ENCODE measurements at regions not wholly inside any gene's neighbourhood (a gene's known extent, or its start where the extent isn't known, plus 50 kb on each side); places are given as distances from the start of the nearest gene placed in this dataset.
A peak's percentile ranks its signal among the peaks of the same experiment; 100 is the strongest.

DNA sequence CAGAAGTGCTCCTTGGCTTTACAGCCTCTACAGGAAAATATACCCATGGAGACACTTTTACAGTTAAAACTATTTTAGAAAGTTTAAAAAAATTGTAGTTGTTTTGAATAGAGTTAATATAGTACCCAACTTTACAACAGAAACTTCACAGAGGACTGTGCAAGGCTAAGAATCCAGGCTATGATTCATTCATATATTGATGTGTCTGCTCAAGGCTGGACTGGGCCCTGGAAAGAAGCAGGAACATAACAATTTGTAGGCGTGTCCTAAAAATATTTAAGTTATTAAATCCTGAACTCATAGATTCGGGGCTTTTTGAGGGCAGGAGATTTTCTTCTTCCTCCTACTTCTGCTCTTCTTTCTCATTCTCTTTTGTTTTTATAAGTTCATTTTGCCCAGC lies 291.5 kb upstream of the CCDC179 start:
- TF ChIP-seq, protein P1, sequence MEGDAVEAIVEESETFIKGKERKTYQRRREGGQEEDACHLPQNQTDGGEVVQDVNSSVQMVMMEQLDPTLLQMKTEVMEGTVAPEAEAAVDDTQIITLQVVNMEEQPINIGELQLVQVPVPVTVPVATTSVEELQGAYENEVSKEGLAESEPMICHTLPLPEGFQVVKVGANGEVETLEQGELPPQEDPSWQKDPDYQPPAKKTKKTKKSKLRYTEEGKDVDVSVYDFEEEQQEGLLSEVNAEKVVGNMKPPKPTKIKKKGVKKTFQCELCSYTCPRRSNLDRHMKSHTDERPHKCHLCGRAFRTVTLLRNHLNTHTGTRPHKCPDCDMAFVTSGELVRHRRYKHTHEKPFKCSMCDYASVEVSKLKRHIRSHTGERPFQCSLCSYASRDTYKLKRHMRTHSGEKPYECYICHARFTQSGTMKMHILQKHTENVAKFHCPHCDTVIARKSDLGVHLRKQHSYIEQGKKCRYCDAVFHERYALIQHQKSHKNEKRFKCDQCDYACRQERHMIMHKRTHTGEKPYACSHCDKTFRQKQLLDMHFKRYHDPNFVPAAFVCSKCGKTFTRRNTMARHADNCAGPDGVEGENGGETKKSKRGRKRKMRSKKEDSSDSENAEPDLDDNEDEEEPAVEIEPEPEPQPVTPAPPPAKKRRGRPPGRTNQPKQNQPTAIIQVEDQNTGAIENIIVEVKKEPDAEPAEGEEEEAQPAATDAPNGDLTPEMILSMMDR (IDR thresholded peaks at IDR 0.05; ENCODE audit: insufficient read depth, low read length), result no peak
- no peak for DNase-seq (ENCODE audit: low read depth)
- no peak overlapping the region for H3K4me3 ChIP-seq (ENCODE audit: low read depth, low read length)

DNA sequence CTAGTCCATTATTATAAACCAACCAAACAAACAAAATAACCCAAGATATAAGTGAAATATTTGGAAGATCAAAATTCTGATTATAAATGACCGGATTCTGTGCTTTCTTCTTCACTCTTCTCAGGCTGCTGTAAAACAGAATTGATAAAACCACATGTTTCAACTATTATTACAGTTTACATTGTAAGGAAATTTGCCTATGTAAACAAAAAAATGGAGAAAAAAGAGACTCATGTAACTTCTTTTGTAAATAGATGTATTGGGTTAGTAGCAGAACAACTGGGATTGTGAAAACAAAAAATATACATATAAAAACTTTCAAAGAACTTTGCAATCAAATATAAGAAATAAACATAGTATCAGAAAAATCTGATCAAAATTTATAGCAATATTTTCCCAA lies 295.2 kb upstream of the CCDC179 start:
- H3K4me3 ChIP-seq (ENCODE audit: low read depth, low read length), result no peak overlapping the region
- TF ChIP-seq, protein P1 (IDR thresholded peaks at IDR 0.05; ENCODE audit: insufficient read depth, low read length), result no peak
- DNase-seq (ENCODE audit: low read depth), result no peak

GRCh38 chr11:23164022-23164421 lies 303.7 kb upstream of the CCDC179 start:
- no peak overlapping the region for H3K4me3 ChIP-seq (ENCODE audit: low read depth, low read length)
- DNase-seq (ENCODE audit: low read depth), result no peak
- TF ChIP-seq, protein P1 (IDR thresholded peaks at IDR 0.05; ENCODE audit: insufficient read depth, low read length), result no peak

DNA sequence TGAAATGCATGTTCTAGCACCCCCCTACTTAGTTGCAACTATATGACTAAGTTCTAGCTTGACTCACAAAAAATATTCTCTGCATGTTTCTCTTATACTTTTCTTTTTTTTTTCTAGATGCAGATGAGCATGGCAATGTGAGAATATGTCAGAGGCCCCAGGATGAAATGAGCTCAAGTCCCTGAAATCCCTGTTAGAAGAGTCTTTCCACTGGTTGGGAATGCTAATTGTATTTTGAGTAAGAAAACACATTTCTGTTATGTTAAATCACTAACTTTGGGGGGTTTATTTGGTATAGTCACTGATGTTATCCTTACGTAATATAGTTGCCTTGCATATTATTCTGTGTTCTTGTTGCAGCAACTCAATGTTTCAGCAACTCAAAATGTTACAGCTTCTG lies 306.1 kb upstream of the CCDC179 start:
- DNase-seq (ENCODE audit: low read depth), result no peak
- TF ChIP-seq, protein P1 (IDR thresholded peaks at IDR 0.05; ENCODE audit: insufficient read depth, low read length), result no peak
- no peak overlapping the region for H3K4me3 ChIP-seq (ENCODE audit: low read depth, low read length)

DNA sequence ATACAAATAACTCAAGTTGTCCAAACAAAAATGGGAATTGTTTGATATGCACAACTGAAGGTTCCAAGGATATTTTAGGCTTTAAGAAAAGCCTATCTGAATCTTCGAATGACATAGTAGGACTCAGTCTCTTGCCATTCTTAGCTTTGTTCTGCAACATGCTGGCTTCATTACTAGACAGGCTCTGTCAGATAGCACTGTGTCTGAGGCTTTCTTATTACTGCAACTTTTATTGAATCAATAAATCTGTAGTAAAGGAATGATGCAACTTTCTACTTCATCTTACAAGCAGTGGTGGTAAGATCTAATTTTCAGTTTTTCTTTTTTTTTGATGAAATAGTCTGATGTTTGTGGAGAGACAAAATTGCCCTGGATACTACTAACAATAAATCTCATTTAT lies 319.3 kb upstream of the CCDC179 start:
- DNase-seq (ENCODE audit: low read depth), result no peak
- H3K4me3 ChIP-seq (ENCODE audit: low read depth, low read length), result no peak overlapping the region
- TF ChIP-seq, protein P1 (IDR thresholded peaks at IDR 0.05; ENCODE audit: insufficient read depth, low read length), result no peak

- TF ChIP-seq, protein P1 (IDR thresholded peaks at IDR 0.05; ENCODE audit: insufficient read depth, low read length), result no peak
- DNase-seq (ENCODE audit: low read depth), result no peak
- no peak overlapping the region for H3K4me3 ChIP-seq (ENCODE audit: low read depth, low read length)
These were observed 320.9 kb upstream of the CCDC179 start for GRCh38 chr11:23181022-23181807.

GRCh38 chr11:23192256-23192655 lies 332.0 kb upstream of the CCDC179 start:
- TF ChIP-seq, protein P1 (IDR thresholded peaks at IDR 0.05; ENCODE audit: insufficient read depth, low read length), result no peak
- H3K4me3 ChIP-seq (ENCODE audit: low read depth, low read length), result no peak overlapping the region
- peak; percentile 22 for DNase-seq (ENCODE audit: low read depth)

Data from fibroblast of the aortic adventitia (primary cell).